ENCODE measurements at regions not wholly inside any gene's neighbourhood (a gene's known extent, or its start where the extent isn't known, plus 50 kb on each side); places are given as distances from the start of the nearest gene placed in this dataset.

GRCh38 chr14:53719536-53719935 lies 237.1 kb downstream of the BMP4 start:
- no peak for TF ChIP-seq EZH2phosphoT487 (IDR thresholded peaks at IDR 0.05; ENCODE audit: borderline replicate concordance, low read depth)
- TF ChIP-seq NFIC (IDR thresholded peaks at IDR 0.05; ENCODE audit: borderline replicate concordance): no peak
- TF ChIP-seq, protein P1, sequence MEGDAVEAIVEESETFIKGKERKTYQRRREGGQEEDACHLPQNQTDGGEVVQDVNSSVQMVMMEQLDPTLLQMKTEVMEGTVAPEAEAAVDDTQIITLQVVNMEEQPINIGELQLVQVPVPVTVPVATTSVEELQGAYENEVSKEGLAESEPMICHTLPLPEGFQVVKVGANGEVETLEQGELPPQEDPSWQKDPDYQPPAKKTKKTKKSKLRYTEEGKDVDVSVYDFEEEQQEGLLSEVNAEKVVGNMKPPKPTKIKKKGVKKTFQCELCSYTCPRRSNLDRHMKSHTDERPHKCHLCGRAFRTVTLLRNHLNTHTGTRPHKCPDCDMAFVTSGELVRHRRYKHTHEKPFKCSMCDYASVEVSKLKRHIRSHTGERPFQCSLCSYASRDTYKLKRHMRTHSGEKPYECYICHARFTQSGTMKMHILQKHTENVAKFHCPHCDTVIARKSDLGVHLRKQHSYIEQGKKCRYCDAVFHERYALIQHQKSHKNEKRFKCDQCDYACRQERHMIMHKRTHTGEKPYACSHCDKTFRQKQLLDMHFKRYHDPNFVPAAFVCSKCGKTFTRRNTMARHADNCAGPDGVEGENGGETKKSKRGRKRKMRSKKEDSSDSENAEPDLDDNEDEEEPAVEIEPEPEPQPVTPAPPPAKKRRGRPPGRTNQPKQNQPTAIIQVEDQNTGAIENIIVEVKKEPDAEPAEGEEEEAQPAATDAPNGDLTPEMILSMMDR (IDR thresholded peaks at IDR 0.05): no peak
- TF ChIP-seq GATA2 (CRISPR knock-in tag; IDR thresholded peaks at IDR 0.05): no peak
- no peak for TF ChIP-seq RXRA (IDR thresholded peaks at IDR 0.05; ENCODE audit: borderline replicate concordance, low read depth)
- no peak for TF ChIP-seq POLR2AphosphoS5 (IDR thresholded peaks at IDR 0.05; ENCODE audit: low read depth, low read length)
- TF ChIP-seq MXI1 (IDR thresholded peaks at IDR 0.05; ENCODE audit: low read depth, low read length): no peak
- no peak for TF ChIP-seq EP300 (IDR thresholded peaks at IDR 0.05; ENCODE audit: borderline replicate concordance in 1 of 2, low read depth in 1 of 2, low read length in 1 of 2)
- no peak for TF ChIP-seq CHD2 (IDR thresholded peaks at IDR 0.05; ENCODE audit: low read length, partially characterized antibody)
- no peak for TF ChIP-seq NRF1 (IDR thresholded peaks at IDR 0.05; ENCODE audit: low read depth, low read length)
- TF ChIP-seq YY1 (IDR thresholded peaks at IDR 0.05; ENCODE audit: low read depth): no peak
